ENCODE measurements at regions not wholly inside any gene's neighbourhood (a gene's known extent, or its start where the extent isn't known, plus 50 kb on each side); places are given as distances from the start of the nearest gene placed in this dataset.

DNA sequence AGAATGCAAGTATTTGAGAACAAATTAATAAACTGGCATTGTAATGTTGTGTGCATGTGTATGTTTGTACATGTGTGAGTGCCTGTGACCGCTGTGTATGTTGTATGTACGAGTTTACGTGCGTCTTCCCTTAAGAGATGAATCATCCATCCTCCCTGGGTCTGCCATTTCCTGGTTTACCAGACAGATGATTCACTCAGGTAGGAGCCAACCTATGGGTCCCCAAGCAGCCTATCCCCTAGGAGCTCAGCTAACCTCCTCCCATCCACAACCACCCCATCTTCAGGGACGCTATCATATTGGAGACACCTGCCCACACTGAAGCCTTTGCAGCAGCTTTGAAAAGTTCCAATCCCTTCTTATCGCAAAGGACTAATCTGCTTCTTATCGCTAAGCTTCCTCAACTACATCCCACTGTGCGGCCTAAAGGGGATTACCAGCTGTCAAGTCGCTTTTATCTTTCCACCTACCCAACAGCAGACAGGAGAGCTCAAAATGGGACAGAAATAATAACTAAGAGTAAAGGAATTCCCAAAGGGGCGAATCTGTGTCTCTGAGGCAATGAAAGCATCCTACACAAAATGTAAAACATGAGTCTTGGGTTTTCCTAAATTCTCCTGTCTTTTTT is 81.5 kb upstream of the TMCC3 start:
- in situ Hi-C loops (cut with MboI; ENCODE audit: low sequenced_read_pairs in 4 of 4) = no loop called here
- H3K27me3 ChIP-seq = no peaks in the 10 kb centered on the region
- no peak overlapping the region for H3K27ac ChIP-seq

DNA sequence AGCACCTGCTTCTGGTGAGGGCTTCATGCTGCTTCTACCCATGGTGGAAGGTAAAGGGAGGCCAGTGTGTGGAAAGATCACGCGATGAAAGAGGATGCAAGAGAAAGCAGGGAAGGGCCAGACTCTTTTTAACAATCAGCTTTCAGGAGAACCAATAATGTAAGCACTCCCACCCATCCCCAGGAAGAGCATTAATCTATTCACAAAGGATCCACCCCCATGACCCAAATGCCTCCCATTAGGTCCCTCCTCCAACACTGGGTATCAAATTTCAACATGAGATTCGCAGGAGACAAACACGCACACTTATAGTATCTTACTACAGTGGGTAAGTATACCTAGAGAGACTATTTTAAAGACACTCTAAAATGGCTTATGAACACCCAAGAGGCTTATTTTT is 80.5 kb upstream of the TMCC3 start:
- H3K27ac ChIP-seq = no peak overlapping the region
- no peak for TF ChIP-seq POLR2A (IDR thresholded peaks at IDR 0.05)
- TF ChIP-seq, protein P1, sequence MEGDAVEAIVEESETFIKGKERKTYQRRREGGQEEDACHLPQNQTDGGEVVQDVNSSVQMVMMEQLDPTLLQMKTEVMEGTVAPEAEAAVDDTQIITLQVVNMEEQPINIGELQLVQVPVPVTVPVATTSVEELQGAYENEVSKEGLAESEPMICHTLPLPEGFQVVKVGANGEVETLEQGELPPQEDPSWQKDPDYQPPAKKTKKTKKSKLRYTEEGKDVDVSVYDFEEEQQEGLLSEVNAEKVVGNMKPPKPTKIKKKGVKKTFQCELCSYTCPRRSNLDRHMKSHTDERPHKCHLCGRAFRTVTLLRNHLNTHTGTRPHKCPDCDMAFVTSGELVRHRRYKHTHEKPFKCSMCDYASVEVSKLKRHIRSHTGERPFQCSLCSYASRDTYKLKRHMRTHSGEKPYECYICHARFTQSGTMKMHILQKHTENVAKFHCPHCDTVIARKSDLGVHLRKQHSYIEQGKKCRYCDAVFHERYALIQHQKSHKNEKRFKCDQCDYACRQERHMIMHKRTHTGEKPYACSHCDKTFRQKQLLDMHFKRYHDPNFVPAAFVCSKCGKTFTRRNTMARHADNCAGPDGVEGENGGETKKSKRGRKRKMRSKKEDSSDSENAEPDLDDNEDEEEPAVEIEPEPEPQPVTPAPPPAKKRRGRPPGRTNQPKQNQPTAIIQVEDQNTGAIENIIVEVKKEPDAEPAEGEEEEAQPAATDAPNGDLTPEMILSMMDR (IDR thresholded peaks at IDR 0.05 in 4 of 5, conservative IDR thresholded peaks at IDR 0.05 in 1 of 5) = no peak
- ATAC-seq (no peak), DNase-seq (no peak)
- no peaks in the 10 kb centered on the region for H3K36me3 ChIP-seq
- H3K9me3 ChIP-seq = no peaks in the 10 kb centered on the region
- intact Hi-C loops (cut with DNase I; ENCODE audit: low total_unique reads) = no loop called here
- in situ Hi-C loops (cut with MboI; ENCODE audit: low sequenced_read_pairs in 4 of 4) = no loop called here
- no peak overlapping the region for H3K4me3 ChIP-seq
- H3K4me1 ChIP-seq = no peaks in the 10 kb centered on the region
- no peaks in the 10 kb centered on the region for H3K27me3 ChIP-seq

More for the DNA sequence above, 81.5 kb upstream of the TMCC3 start:
- DNase-seq = no peak
- Histone ChIP-seq H3K4me1 (no peaks in the 10 kb centered on the region), H3K4me3 (no peak overlapping the region), H3K36me3 (no peaks in the 10 kb centered on the region), H3K9me3 (no peaks in the 10 kb centered on the region)
- intact Hi-C loops (cut with DNase I; ENCODE audit: low total_unique reads) = no loop called here
- TF ChIP-seq, protein P1 (IDR thresholded peaks at IDR 0.05 in 4 of 5, conservative IDR thresholded peaks at IDR 0.05 in 1 of 5) = no peak
- TF ChIP-seq POLR2A (IDR thresholded peaks at IDR 0.05) = no peak
- no peak for ATAC-seq

DNA sequence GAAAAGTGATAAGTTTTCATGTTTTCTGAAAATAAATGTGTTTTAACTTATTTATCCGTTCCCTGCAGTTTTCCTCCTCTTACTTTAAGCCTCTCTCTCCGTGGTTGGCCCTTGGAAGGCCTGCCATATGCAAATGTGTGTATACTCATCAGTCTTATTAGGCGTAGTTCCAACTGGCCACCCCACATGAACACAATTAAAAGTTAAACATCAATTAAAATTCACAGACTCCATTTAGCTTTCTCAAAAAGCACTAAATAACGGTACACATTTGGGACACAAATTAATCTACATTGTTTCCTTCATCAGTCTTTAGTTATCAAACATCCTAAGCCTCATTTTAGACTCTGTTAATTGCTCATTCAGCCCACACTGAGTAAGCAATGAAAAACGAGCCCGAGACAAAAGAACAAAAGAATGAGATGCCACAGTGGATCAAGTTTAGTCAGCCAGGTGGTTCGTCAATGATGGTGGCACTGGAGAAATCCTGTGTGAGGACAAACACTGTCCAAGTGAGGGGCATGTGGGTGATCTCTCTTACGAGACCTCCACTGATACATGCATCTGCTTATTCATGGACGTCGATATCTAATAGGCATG is 76.0 kb upstream of the TMCC3 start:
- intact Hi-C loops (cut with DNase I; ENCODE audit: low total_unique reads) = no loop called here
- no peak overlapping the region for H3K4me3 ChIP-seq
- H3K27me3 ChIP-seq = no peaks in the 10 kb centered on the region
- in situ Hi-C loops (cut with MboI; ENCODE audit: low sequenced_read_pairs in 4 of 4) = no loop called here
- no peak overlapping the region for H3K27ac ChIP-seq
- H3K9me3 ChIP-seq = no peaks in the 10 kb centered on the region
- no peak for TF ChIP-seq POLR2A (IDR thresholded peaks at IDR 0.05)
- TF ChIP-seq, protein P1 (IDR thresholded peaks at IDR 0.05 in 4 of 5, conservative IDR thresholded peaks at IDR 0.05 in 1 of 5) = no peak
- no peak for DNase-seq
- ATAC-seq = no peak
- no peaks in the 10 kb centered on the region for H3K36me3 ChIP-seq
- no peaks in the 10 kb centered on the region for H3K4me1 ChIP-seq

DNA sequence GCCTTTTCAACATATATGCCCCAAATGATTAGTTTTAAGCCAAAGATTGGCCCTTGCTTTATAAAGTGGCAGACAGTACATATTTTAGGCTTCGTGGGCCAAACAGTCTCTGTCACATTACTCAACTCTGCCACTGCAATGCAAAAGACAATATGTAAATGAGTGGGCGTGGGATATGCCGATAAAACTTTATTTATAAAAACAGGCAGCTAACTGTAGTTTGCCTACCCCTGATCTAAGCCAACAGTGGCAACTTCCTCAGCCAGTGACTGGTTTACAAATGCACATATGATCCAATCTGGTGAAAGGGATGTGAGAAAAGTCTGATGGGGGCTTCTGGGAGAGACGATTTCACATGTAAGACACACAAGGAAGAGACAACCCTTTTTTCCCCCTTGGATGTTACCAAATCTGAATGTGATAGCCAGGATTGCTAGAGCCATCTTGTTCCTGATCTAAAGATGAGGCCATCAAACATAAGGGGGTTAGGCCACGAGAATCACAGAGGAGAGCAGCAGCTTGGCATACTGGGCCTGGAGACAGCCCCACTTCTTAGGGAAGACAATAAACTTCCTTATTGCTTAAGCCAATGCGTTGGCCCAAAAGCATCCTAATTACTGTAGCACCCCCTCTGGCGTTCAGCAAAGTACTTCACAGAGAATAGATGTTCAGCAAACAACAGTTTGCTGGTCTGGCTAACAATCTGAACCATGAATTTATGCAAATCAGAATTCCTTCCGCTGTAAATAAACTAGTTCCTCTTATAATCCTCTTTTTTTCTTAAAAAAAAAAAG is 75.2 kb upstream of the TMCC3 start:
- no peak for ATAC-seq
- H3K4me3 ChIP-seq = no peak overlapping the region
- H3K27ac ChIP-seq = no peak overlapping the region
- H3K27me3 ChIP-seq = no peaks in the 10 kb centered on the region
- H3K4me1 ChIP-seq = no peaks in the 10 kb centered on the region
- no peaks in the 10 kb centered on the region for H3K9me3 ChIP-seq
- H3K36me3 ChIP-seq = no peaks in the 10 kb centered on the region
- DNase-seq = peak in 1 of 2 donors; percentile 20
- TF ChIP-seq POLR2A (IDR thresholded peaks at IDR 0.05) = no peak
- TF ChIP-seq, protein P1 (IDR thresholded peaks at IDR 0.05 in 4 of 5, conservative IDR thresholded peaks at IDR 0.05 in 1 of 5) = peak in 1 of 5 experiments; percentile 21
- in situ Hi-C loops (cut with MboI; ENCODE audit: low sequenced_read_pairs in 4 of 4) = no loop called here
- intact Hi-C loops (cut with DNase I; ENCODE audit: low total_unique reads) = no loop called here

Data from gastrocnemius medialis (tissue), 4 donors.